Brain microvascular endothelial cell (primary cell): ENCODE measurements at regions not wholly inside any gene's neighbourhood (a gene's known extent, or its start where the extent isn't known, plus 50 kb on each side); places are given as distances from the start of the nearest gene placed in this dataset.
A peak's percentile ranks its signal among the peaks of the same experiment; 100 is the strongest.
"Not testable (repeated sequence)": the region's sequence is repeated elsewhere in the genome, so short reads cannot be mapped to it uniquely, and the experiment has no call there.

ENCODE experiments used
- DNase-seq: peaks from one replicate; pipeline ENCODE4 v3.0.0-alpha.2; 2020
- H3K27ac ChIP-seq: fragments of 250-450 bp; sonication (Bioruptor Pico); 2 replicates; pipeline ENCODE4 v1.5.1; 2020; ENCODE audit warnings: mild to moderate bottlenecking, moderate library complexity
- H3K27me3 ChIP-seq: fragments of 250-450 bp; sonication (Bioruptor Pico); replicated peaks from 2 replicates; pipeline ENCODE4 v1.5.1; 2020; ENCODE audit warnings: mild to moderate bottlenecking
- H3K36me3 ChIP-seq: fragments of 250-450 bp; sonication (Bioruptor Pico); replicated peaks from 2 replicates; pipeline ENCODE4 v1.5.1; 2020; ENCODE audit warnings: mild to moderate bottlenecking
- H3K4me3 ChIP-seq: 2 replicates; pipeline ENCODE4 v1.5.1; 2011; ENCODE audit warnings: low read depth, mild to moderate bottlenecking, control low read depth, low read length, moderate library complexity
- in situ Hi-C: cut with HindIII; loops from 2 replicates; pipeline ENCODE4 v1.10.0; 2017; ENCODE audit warnings: low sequenced_read_pairs, low pct_ligation_motif_present
- TF ChIP-seq, protein P1 (sequence below): IDR thresholded peaks from 2 replicates; pipeline ENCODE4 v1.5.1; 2011; ENCODE audit warnings: low read depth, mild to moderate bottlenecking, moderate library complexity, low read length, control low read depth, inconsistent platforms; ENCODE audit errors: missing control alignments

DNA sequence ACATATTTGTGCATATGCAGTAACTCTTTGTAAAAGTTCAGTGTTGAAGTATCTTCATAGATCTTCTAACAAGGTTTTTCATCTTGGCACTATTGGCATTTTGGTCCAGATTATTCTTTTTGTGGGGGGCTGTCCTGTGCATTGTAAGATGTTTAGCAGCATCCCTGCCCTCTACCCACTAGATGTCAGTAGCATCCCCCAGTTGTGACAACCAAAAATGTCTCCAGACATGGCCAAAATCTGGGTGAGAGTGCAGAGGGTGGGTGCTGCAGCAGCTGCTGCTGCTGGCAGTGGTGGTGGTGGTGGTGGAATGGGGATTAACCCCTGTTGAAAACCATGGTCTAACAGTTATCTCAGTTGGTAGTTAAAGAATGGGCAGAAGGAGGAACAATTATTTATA is 370.0 kb downstream of the GPAT3 start:
- no peaks in the 10 kb centered on the region for H3K36me3 ChIP-seq
- DNase-seq = no peak
- in situ Hi-C loops = no loop called here
- no peak overlapping the region for H3K27ac ChIP-seq
- H3K4me3 ChIP-seq = no peak overlapping the region
- TF ChIP-seq, protein P1, sequence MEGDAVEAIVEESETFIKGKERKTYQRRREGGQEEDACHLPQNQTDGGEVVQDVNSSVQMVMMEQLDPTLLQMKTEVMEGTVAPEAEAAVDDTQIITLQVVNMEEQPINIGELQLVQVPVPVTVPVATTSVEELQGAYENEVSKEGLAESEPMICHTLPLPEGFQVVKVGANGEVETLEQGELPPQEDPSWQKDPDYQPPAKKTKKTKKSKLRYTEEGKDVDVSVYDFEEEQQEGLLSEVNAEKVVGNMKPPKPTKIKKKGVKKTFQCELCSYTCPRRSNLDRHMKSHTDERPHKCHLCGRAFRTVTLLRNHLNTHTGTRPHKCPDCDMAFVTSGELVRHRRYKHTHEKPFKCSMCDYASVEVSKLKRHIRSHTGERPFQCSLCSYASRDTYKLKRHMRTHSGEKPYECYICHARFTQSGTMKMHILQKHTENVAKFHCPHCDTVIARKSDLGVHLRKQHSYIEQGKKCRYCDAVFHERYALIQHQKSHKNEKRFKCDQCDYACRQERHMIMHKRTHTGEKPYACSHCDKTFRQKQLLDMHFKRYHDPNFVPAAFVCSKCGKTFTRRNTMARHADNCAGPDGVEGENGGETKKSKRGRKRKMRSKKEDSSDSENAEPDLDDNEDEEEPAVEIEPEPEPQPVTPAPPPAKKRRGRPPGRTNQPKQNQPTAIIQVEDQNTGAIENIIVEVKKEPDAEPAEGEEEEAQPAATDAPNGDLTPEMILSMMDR = peak; percentile 61
- no peaks in the 10 kb centered on the region for H3K27me3 ChIP-seq

DNA sequence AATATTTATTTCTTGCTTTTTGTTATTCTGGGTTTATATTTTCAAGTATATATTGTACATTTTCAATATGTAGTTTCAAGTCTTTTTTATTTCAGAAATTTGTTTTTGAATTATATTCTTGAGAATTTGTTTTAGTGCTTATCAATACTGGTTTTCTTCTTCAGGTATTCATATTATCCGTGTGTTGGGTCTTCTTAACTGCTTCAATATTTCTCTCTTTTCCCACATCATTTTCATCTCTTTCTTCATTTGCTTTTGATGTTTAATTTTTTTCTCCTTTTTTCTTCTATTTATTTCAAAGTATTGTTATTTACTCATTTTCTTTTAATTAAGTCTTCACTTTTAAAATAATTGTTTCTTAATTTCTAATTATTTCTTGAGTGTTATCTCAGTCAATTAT is 367.8 kb downstream of the GPAT3 start:
- H3K36me3 ChIP-seq, DNase-seq, in situ Hi-C loops, H3K27ac ChIP-seq, H3K4me3 ChIP-seq, H3K27me3 ChIP-seq: not testable (repeated sequence)

DNA sequence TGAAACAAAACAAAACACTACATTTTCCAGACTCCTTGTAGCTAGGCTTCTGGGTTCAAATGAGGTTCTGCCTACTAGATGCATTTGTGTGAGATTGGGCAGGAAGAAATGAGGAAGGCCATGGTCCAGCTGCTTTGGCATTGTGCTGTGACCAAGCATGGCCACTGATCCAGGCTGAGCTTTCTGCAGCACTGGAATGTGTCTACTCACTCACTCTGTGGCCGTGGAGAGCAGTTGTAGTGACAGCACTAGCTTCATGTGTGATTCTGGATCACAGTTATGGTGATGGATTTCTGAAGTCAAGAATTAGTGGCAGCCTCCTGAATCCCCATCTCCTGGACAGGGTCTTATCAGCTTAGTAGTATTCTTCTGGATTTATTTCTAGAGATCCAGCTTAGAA is 358.9 kb downstream of the GPAT3 start:
- H3K4me3 ChIP-seq = no peak overlapping the region
- TF ChIP-seq, protein P1 = no peak
- in situ Hi-C loops = no loop called here
- no peaks in the 10 kb centered on the region for H3K36me3 ChIP-seq
- no peaks in the 10 kb centered on the region for H3K27me3 ChIP-seq
- no peak overlapping the region for H3K27ac ChIP-seq
- DNase-seq = no peak

DNA sequence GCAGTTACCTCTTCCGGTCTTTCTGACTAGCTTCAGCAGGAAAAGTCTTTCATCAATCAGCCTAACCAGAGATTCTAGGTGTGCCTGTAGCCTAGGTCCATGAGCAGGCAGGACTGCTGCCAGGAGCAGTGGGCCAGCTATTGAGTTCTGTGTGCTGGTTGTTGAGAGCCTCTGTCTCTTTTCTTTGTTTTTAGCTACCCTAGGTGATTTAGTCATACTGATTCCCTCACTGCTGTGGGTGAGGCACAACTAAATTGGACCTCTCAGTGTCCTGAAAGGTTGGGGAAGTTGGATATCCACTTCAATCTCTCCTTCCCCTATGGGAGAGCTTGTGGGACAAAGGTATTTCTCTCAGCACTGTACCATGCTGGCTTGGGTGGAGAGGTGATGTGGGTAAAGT is 354.9 kb downstream of the GPAT3 start:
- no peak for DNase-seq
- H3K4me3 ChIP-seq = no peak overlapping the region
- no peaks in the 10 kb centered on the region for H3K36me3 ChIP-seq
- H3K27ac ChIP-seq = peak overlapping the region; percentile 21
- TF ChIP-seq, protein P1 = no peak
- in situ Hi-C loops = no loop called here
- H3K27me3 ChIP-seq = no peaks in the 10 kb centered on the region

DNA sequence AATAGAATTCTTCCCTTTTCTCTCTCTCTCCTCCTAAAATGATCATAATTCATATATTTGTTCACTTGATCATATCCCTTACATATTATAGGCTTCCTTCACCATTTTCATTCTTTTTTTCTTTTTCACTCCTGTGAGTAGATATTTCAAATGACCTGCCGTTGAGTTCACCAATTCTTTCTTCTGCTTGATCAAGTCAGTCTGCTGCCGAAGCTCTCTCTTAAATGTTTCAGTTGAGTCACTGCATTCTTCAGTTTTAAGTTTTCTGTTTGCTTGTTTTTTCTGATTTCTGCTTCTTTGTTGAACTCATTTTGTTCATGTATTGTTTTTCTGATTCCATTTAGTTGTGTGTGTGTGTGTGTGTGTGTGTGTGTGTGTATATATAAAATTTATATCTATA is 354.3 kb downstream of the GPAT3 start:
- no peaks in the 10 kb centered on the region for H3K27me3 ChIP-seq
- TF ChIP-seq, protein P1 = no peak
- no peaks in the 10 kb centered on the region for H3K36me3 ChIP-seq
- H3K4me3 ChIP-seq = no peak overlapping the region
- H3K27ac ChIP-seq = peak overlapping the region; percentile 79
- in situ Hi-C loops = no loop called here
- peak; percentile 38 for DNase-seq

DNA sequence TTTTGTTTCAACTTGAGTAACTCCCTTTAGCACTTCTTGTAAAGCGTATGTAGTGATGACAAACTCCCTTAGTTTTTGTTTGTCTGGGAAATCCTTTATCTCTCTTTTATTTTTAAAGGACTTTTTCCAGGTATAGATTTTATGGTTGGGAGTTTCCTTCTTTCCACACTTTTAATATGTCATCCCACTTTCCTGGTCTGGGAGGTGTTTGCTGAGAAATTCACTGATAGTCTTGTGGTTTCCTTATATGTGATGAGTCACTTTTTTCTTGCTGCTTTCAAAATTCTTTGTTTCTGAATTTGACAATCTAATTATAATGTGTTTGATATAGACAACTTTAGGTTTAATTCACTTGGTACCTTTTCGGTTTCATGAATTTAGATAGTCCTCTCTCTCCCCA is 353.9 kb downstream of the GPAT3 start:
- no peak overlapping the region for H3K4me3 ChIP-seq
- TF ChIP-seq, protein P1 = no peak
- in situ Hi-C loops = no loop called here
- H3K27me3 ChIP-seq = no peaks in the 10 kb centered on the region
- peak overlapping the region; percentile 79 for H3K27ac ChIP-seq
- H3K36me3 ChIP-seq = no peaks in the 10 kb centered on the region
- DNase-seq = peak; percentile 40
